Glomerular visceral epithelial cell (primary cell): ENCODE measurements at regions not wholly inside any gene's neighbourhood (a gene's known extent, or its start where the extent isn't known, plus 50 kb on each side); places are given as distances from the start of the nearest gene placed in this dataset.
A peak's percentile ranks its signal among the peaks of the same experiment; 100 is the strongest.

ENCODE experiments used
- DNase-seq: peaks from one replicate; pipeline ENCODE4 v3.0.0-alpha.2; 2016; ENCODE audit errors: extremely low spot score

DNA sequence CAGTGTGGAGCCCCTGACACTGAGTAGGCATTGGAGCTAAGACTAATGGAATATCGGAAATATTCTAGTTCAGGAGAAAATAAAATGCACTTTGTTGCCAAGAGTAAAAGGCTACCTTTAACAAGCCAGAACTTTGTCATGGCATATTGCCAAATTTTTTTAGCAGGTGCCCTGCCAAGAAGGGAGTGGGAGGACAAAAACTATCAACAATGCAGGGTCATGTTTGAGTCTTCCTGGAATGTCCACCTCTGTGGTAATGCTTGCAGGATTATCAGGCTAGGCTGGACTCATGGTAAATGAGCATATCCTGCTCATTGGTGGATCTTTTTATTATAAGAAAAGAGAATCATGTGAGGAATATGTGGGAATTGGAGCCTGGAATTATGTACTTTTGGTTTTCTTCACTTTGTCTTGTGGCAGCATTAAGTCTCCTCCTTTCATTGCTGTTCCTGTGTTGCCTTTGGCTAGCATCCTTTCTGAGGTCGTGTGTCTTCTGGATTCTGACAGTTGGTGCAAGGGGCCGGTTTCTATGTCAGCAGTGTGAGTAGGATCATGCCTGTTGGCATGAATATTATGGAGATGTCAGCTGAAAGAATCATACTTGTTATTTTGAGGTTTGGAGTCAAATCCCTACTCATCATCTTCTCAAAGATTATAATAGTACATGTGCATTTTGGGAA lies 122.9 kb upstream of the SPRY2 start:
- DNase-seq, result no peak

- no peak for DNase-seq
Observed at GRCh38 chr13:80462567-80462966, 121.6 kb upstream of the SPRY2 start.

DNA sequence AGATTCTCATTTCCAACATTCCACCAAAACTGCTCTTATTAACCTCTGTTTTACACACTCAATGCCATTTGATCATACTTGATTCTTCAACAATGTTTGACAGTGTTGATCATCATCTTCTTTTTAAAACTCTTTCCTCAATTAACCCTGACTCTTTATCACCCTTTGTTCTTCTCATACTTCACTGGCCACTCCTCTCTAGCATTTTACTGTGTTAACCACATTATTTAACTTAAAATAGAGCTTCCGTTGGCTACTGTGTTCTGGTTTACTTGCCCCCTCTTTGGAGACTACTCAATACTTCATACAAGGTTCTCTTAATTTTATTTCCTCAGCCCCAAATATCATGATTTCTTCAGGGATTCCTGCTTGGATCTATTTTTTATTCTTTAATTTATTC lies 121.1 kb upstream of the SPRY2 start:
- no peak for DNase-seq

DNA sequence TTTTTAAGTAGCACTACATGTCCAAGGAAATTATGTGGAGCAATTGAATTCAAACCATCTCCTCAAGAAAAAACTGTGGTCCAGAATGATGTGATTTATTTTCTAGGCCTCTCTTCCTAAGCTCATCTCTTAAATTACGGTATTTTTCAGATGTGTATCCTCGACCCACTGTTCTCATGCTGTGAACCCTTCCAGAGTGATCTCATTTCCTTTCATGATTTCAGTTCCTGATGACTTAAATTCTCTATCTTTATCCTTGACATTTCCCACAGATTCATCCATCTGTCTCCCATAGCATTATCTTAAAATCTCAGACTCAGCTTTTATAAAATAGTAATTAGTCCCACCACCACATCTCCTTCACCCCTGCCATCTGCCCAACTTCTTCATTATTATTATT lies 117.6 kb upstream of the SPRY2 start:
- DNase-seq, result no peak

GRCh38 chr13:80454245-80454644 lies 113.3 kb upstream of the SPRY2 start:
- DNase-seq, result peak; percentile 46

GRCh38 chr13:80452279-80452678 lies 111.4 kb upstream of the SPRY2 start:
- no peak for DNase-seq

DNA sequence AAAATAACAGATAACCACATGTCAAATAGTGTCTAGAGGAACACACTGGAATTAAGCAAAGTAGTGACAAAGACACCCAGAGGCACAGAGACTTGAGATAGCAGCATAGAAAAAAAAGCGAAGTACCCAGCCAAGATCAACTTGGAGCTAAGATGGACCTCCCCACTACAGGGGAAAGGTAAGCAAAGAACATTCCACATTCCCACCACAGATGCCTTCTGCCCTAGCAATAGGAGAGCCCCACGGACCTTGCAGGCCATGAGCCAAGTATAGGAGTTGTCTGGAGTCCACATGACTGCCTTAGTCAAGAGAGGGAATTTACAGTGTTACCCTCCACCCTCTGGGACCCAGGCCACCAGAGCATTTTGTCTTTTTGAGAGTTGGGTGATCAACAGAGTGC lies 110.7 kb upstream of the SPRY2 start:
- DNase-seq, result no peak

DNA sequence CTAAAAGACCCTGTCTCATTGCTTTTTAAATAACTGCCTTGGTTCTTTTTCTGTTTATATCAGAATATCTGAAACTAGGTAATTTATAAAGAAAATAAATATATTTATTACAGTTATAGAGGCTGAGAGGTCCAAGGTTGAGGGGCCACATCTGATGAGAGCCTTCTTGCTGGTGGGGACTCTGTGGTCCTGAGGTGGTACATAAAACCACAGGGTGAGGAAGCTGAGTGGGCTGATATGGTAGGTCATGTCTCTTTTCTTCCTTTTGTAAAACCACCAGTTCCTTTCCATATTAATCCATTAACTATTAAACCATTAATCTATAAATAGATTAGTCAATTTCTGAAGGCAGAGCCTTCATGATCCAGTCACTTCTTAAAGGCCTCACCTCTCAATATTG lies 109.5 kb upstream of the SPRY2 start:
- no peak for DNase-seq

GRCh38 chr13:80448725-80449124 lies 107.8 kb upstream of the SPRY2 start:
- no peak for DNase-seq

GRCh38 chr13:80447747-80448146 lies 106.8 kb upstream of the SPRY2 start:
- no peak for DNase-seq

- DNase-seq, result no peak
Observed at GRCh38 chr13:80444240-80445015, 103.5 kb upstream of the SPRY2 start.

DNA sequence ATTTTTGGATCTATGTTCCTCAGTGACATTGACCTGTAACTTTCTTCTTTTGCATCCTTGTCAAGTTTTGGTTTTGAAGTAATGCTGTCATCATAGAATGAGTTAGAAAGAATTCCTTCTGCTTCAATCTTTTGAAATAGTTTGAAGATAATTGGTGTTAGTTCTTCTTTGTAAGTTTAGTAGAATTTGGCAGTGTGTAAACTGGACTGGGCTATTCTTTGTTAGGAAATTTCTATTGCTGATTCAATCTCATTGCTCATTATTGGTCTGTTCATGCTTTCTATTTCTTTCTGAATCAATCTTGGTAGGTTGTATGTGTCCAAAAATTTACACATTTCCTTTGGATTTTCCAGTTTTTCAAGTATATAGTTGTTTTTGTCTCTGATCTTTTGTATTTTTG lies 101.7 kb upstream of the SPRY2 start:
- no peak for DNase-seq

- no peak for DNase-seq
Observed at GRCh38 chr13:80441968-80442367, 101.0 kb upstream of the SPRY2 start.

DNA sequence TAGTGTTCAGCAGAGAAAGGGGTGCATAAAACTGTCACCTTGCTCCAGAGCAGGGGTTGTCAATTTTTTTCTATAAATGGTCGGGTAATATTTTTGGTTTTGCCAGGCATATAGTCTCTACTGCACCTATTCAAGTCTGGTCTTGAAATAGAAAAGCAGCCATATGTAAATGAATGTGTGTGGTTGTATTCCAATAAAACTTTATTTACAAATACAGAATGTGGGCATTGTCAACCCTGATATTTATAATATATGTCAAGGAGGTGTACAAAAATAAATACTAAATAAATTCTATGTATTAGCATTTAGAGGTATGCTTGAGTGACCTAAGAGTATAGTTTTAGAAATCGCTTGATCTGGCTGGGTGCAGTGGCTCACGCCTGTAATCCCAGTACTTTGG lies 97.6 kb upstream of the SPRY2 start:
- no peak for DNase-seq

- no peak for DNase-seq
Observed at GRCh38 chr13:80437231-80437630, 96.3 kb upstream of the SPRY2 start.

- no peak for DNase-seq
Observed at GRCh38 chr13:80436571-80437169, 95.7 kb upstream of the SPRY2 start.

GRCh38 chr13:80430561-80430960 lies 89.6 kb upstream of the SPRY2 start:
- DNase-seq, result no peak

- DNase-seq, result no peak
Observed at GRCh38 chr13:80428349-80429096, 87.6 kb upstream of the SPRY2 start.

- no peak for DNase-seq
Observed at GRCh38 chr13:80419416-80419815, 78.5 kb upstream of the SPRY2 start.

DNA sequence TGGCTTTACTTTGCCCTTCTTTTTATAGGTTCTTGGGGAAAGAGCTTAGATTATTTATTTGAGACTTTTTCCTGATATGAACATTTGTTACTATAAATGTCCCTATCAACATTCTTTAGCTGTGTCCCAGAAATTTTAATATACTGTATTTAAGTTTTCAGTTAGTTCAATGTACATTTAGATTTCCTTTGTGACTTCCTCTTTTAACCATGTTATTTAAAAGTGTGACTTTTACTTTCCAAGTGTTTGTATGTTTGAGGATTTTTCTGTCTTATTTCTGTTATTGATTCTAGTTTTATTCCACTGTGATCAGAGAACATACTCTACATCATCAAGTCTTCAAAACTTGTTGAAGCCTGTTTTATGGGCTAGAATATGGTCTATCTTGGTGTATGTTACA lies 72.7 kb upstream of the SPRY2 start:
- no peak for DNase-seq

DNA sequence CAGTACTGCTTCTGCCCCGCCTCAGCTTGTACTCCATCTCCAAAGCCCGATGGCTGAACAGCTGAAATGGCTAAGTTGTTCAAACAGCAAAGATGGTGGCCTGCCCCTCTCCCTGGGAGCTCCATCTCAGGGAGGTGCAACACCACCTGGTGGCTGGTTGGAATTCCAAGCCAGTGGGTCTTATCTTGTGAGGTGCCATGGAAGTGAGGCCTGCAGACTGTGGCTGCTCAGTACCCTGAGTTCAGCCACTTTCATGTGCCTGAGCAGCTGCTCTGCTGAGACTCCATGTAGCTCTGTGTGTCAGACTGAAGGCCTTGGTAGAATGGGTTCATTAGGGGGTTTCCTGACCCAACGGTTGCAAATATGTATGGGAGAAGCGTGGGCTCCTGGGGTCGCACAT lies 67.3 kb upstream of the SPRY2 start:
- DNase-seq, result no peak

GRCh38 chr13:80400865-80401426 lies 60.0 kb upstream of the SPRY2 start:
- DNase-seq, result no peak
